ENCODE measurements at regions not wholly inside any gene's neighbourhood (a gene's known extent, or its start where the extent isn't known, plus 50 kb on each side); places are given as distances from the start of the nearest gene placed in this dataset.

GRCh38 chr18:45295388-45295787 lies 319.9 kb upstream of the SLC14A2 start (continued):
- TF ChIP-seq ATF3 (IDR thresholded peaks at IDR 0.05; ENCODE audit: borderline replicate concordance, extremely low read depth, low read depth, low read length) (no peak), CBX5 (IDR thresholded peaks at IDR 0.05; ENCODE audit: low read depth) (no peak)

GRCh38 chr18:45298986-45299385 lies 316.3 kb upstream of the SLC14A2 start:
- H3K79me2 ChIP-seq (ENCODE audit: control insufficient read depth, insufficient read depth, low read length) = no peaks in the 10 kb centered on the region
- H4K20me1 ChIP-seq (ENCODE audit: control insufficient read depth, insufficient read depth) = no peaks in the 10 kb centered on the region
- H3K27me3 ChIP-seq (replicated peaks in 1 of 2; ENCODE audit: control insufficient read depth in 2 of 2, insufficient read depth in 2 of 2, low read length in 1 of 2) = no peaks in the 10 kb centered on the region; a peak in 2 of 4 replicates
- H3K4me3 ChIP-seq = no peak overlapping the region
- in situ Hi-C loops (cut with MboI) = no loop called here
- intact Hi-C loops (cut with micrococcal nuclease; ENCODE audit: unreplicated experiment) = no loop called here
- no peaks in the 10 kb centered on the region for H3K36me3 ChIP-seq (ENCODE audit: control insufficient read depth in 2 of 2, insufficient read depth in 2 of 2, low read length in 1 of 2)
- RAD21 ChIA-PET (ENCODE audit: unreplicated experiment) = no interaction called here
- no peak overlapping the region for H2AFZ ChIP-seq (ENCODE audit: control insufficient read depth, low read depth, low read length)
- H3K4me1 ChIP-seq (ENCODE audit: control insufficient read depth, insufficient read depth, low read length) = no peaks in the 10 kb centered on the region
- SMC1A ChIA-PET (ENCODE audit: uncharacterized antibody, unreplicated experiment) = no interaction called here
- ATAC-seq (no peak), FAIRE-seq (no peak), DNase-seq (ENCODE audit: low read depth, low spot score) (no peak)
- H3K9me3 ChIP-seq (replicated peaks; ENCODE audit: control insufficient read depth, insufficient read depth, low read length) = no peaks in the 10 kb centered on the region
- BruUV-seq (replicated peaks) = no TSS peak
- TF ChIP-seq ESRRA (IDR thresholded peaks at IDR 0.05; ENCODE audit: low read length) = no peak
- no peak for TF ChIP-seq NKRF (conservative IDR thresholded peaks at IDR 0.05)
- no peak for TF ChIP-seq TARDBP (IDR thresholded peaks at IDR 0.05; ENCODE audit: borderline replicate concordance)
- 18% methylated on average over 3 of the region's 3 CpGs for whole genome bisulfite sequencing (ENCODE audit: insufficient coverage, insufficient replicate concordance, low lambda C conversion rate, missing lambda C conversion rate)
- no peak overlapping the region for H3K9ac ChIP-seq (ENCODE audit: control insufficient read depth, insufficient read depth, low read length)
- H3K27ac ChIP-seq (ENCODE audit: control insufficient read depth, insufficient read depth) = no peak overlapping the region
- H3K4me2 ChIP-seq (ENCODE audit: control insufficient read depth, insufficient read depth) = no peak overlapping the region
- CTCF ChIA-PET = no interaction called here
- POLR2A ChIA-PET = no interaction called here

Measured in GM12878 (cell line).